Gastrocnemius medialis (tissue), 4 donors: ENCODE measurements at regions not wholly inside any gene's neighbourhood (a gene's known extent, or its start where the extent isn't known, plus 50 kb on each side); places are given as distances from the start of the nearest gene placed in this dataset.

ENCODE experiments used
- ATAC-seq, 2 donors: fragments of 150-250 bp; one replicate each; pipeline ENCODE4 v1.9.1; 2016
- DNase-seq, 2 donors: peaks; one replicate each; pipeline ENCODE4 v3.0.0-alpha.2; 2019
- H3K27ac ChIP-seq, 4 donors: fragments of 200-600 bp; sonication (generic); 1 replicate in 1 of 4; 2 replicates in 3 of 4; pipeline ENCODE4 v1.5.1; 2016 to 2018; ENCODE audit warnings: mild to moderate bottlenecking in 2 of 4, moderate library complexity in 1 of 4
- H3K27me3 ChIP-seq, 3 donors: fragments of 200-600 bp; sonication (generic) in 2 of 3; 1 replicate in 1 of 3; 2 replicates in 2 of 3; pipeline versions ENCODE4 v1.5.1 to v1.6.0; 2016 to 2019; ENCODE audit warnings: mild to moderate bottlenecking in 1 of 3, moderate library complexity in 1 of 3
- H3K36me3 ChIP-seq, 2 donors: fragments of 200-600 bp; sonication (generic) in 1 of 2; one replicate each; pipeline ENCODE4 v1.5.1; 2017 to 2018
- H3K4me1 ChIP-seq, 2 donors: fragments of 200-600 bp; sonication (generic) in 1 of 2; one replicate each; pipeline ENCODE4 v1.5.1; 2016 to 2017; ENCODE audit warnings: mild to moderate bottlenecking in 2 of 2
- H3K4me3 ChIP-seq, 4 donors: fragments of 200-600 bp; sonication (generic) in 3 of 4; 1 replicate in 1 of 4; 2 replicates in 3 of 4; pipeline ENCODE4 v1.5.1; 2016 to 2019; ENCODE audit warnings: mild to moderate bottlenecking in 2 of 4
- H3K9me3 ChIP-seq, 3 donors: fragments of 200-600 bp; sonication (generic) in 2 of 3; 1 replicate in 1 of 3; 2 replicates in 2 of 3; pipeline ENCODE4 v1.5.1; 2016 to 2019
- CTCF ChIP-seq, 5 experiments: fragments of 450-650 bp in 3 of 5; fragments of 200-600 bp in 2 of 5; sonication (generic) in 2 of 5; IDR thresholded peaks in 4 of 5; conservative IDR thresholded peaks in 1 of 5; 1 replicate in 4 of 5; 2 replicates in 1 of 5; pipeline ENCODE4 v1.5.1; 2016 to 2019; ENCODE audit warnings: antibody characterized with exemption in 5 of 5, mild to moderate bottlenecking in 3 of 5, moderate library complexity in 3 of 5
- POLR2A ChIP-seq, 2 donors: fragments of 450-650 bp; IDR thresholded peaks; one replicate each; pipeline ENCODE4 v1.6.1; 2017; ENCODE audit warnings: antibody characterized with exemption in 2 of 2, mild to moderate bottlenecking in 2 of 2, moderate library complexity in 2 of 2
- in situ Hi-C, 4 donors: fragments of 200-750 bp; cut with MboI; loops; one replicate each; pipeline versions ENCODE4 v1.15.0 to v1.8.0; 2017; ENCODE audit warnings: low sequenced_read_pairs in 4 of 4
- intact Hi-C: fragments of 100-400 bp; cut with DNase I; formaldehyde crosslinking; loops from one replicate; pipeline ENCODE4 v1.15.1; 2023; ENCODE audit warnings: low total_unique reads

- ATAC-seq (no peak), DNase-seq (no peak)
- Histone ChIP-seq H3K4me3 (no peak overlapping the region), H3K4me1 (no peaks in the 10 kb centered on the region), H3K27ac (no peak overlapping the region), H3K27me3 (no peaks in the 10 kb centered on the region), H3K36me3 (no peaks in the 10 kb centered on the region), H3K9me3 (no peaks in the 10 kb centered on the region)
- intact Hi-C loops: no loop called here
- in situ Hi-C loops: no loop called here
- TF ChIP-seq CTCF (IDR thresholded peaks at IDR 0.05 in 4 of 5, conservative IDR thresholded peaks at IDR 0.05 in 1 of 5): no peak
- TF ChIP-seq POLR2A (IDR thresholded peaks at IDR 0.05): no peak
These were observed 496.5 kb downstream of the VRK1 start for GRCh38 chr14:97293659-97294058.

GRCh38 chr14:97295108-97295710 lies 498.0 kb downstream of the VRK1 start:
- no peaks in the 10 kb centered on the region for H3K36me3 ChIP-seq
- H3K4me3 ChIP-seq: no peak overlapping the region
- no peaks in the 10 kb centered on the region for H3K27me3 ChIP-seq
- intact Hi-C loops (no loop called here), in situ Hi-C loops (no loop called here)
- no peak for ATAC-seq
- no peak overlapping the region for H3K27ac ChIP-seq
- H3K9me3 ChIP-seq: no peaks in the 10 kb centered on the region
- no peak for DNase-seq
- no peaks in the 10 kb centered on the region for H3K4me1 ChIP-seq
- TF ChIP-seq POLR2A (IDR thresholded peaks at IDR 0.05) (no peak), CTCF (IDR thresholded peaks at IDR 0.05 in 4 of 5, conservative IDR thresholded peaks at IDR 0.05 in 1 of 5) (no peak)

GRCh38 chr14:97296176-97296575 lies 499.0 kb downstream of the VRK1 start:
- no peak overlapping the region for H3K27ac ChIP-seq
- H3K36me3 ChIP-seq: no peaks in the 10 kb centered on the region
- H3K27me3 ChIP-seq: no peaks in the 10 kb centered on the region
- intact Hi-C loops (no loop called here), in situ Hi-C loops (no loop called here)
- H3K9me3 ChIP-seq: no peaks in the 10 kb centered on the region
- DNase-seq (no peak), ATAC-seq (no peak)
- H3K4me3 ChIP-seq: no peak overlapping the region
- no peak for TF ChIP-seq CTCF (IDR thresholded peaks at IDR 0.05 in 4 of 5, conservative IDR thresholded peaks at IDR 0.05 in 1 of 5)
- no peak for TF ChIP-seq POLR2A (IDR thresholded peaks at IDR 0.05)
- H3K4me1 ChIP-seq: no peaks in the 10 kb centered on the region

GRCh38 chr14:97297100-97297499 lies 499.9 kb downstream of the VRK1 start:
- intact Hi-C loops: no loop called here
- in situ Hi-C loops: no loop called here
- no peak for TF ChIP-seq POLR2A (IDR thresholded peaks at IDR 0.05)
- no peak for TF ChIP-seq CTCF (IDR thresholded peaks at IDR 0.05 in 4 of 5, conservative IDR thresholded peaks at IDR 0.05 in 1 of 5)

GRCh38 chr14:97298331-97298730 lies 501.1 kb downstream of the VRK1 start:
- DNase-seq (no peak), ATAC-seq (no peak)
- Histone ChIP-seq H3K9me3 (no peaks in the 10 kb centered on the region), H3K27ac (no peak overlapping the region), H3K4me3 (no peak overlapping the region), H3K36me3 (no peaks in the 10 kb centered on the region), H3K4me1 (no peaks in the 10 kb centered on the region), H3K27me3 (no peaks in the 10 kb centered on the region)
- TF ChIP-seq CTCF (IDR thresholded peaks at IDR 0.05 in 4 of 5, conservative IDR thresholded peaks at IDR 0.05 in 1 of 5): no peak
- no peak for TF ChIP-seq POLR2A (IDR thresholded peaks at IDR 0.05)
- intact Hi-C loops (no loop called here), in situ Hi-C loops (no loop called here)

More at GRCh38 chr14:97297100-97297499, 499.9 kb downstream of the VRK1 start:
- Histone ChIP-seq H3K36me3 (no peaks in the 10 kb centered on the region), H3K4me1 (no peaks in the 10 kb centered on the region), H3K27ac (no peak overlapping the region), H3K27me3 (no peaks in the 10 kb centered on the region), H3K4me3 (no peak overlapping the region), H3K9me3 (no peaks in the 10 kb centered on the region)
- ATAC-seq (no peak), DNase-seq (no peak)
